Ascending aorta (tissue), 2 donors: ENCODE measurements at regions not wholly inside any gene's neighbourhood (a gene's known extent, or its start where the extent isn't known, plus 50 kb on each side); places are given as distances from the start of the nearest gene placed in this dataset.

Experiments
- DNase-seq, 2 donors: peaks; one replicate each; pipeline ENCODE4 v3.0.0-alpha.2; 2019; ENCODE audit warnings: low spot score in 2 of 2
- H3K27ac ChIP-seq, 2 donors: fragments of 200-600 bp; sonication (generic); one replicate each; pipeline ENCODE4 v1.5.1; 2016 to 2017; ENCODE audit warnings: mild to moderate bottlenecking in 1 of 2
- H3K27me3 ChIP-seq: fragments of 200-600 bp; sonication (generic); one replicate; pipeline ENCODE4 v1.5.1; 2017
- H3K36me3 ChIP-seq, 2 donors: fragments of 200-600 bp; sonication (generic); one replicate each; pipeline ENCODE4 v1.5.1; 2016
- H3K4me1 ChIP-seq, 2 donors: fragments of 200-600 bp; sonication (generic); one replicate each; pipeline ENCODE4 v1.5.1; 2016 to 2017; ENCODE audit warnings: mild to moderate bottlenecking in 1 of 2
- H3K4me3 ChIP-seq, 2 donors: fragments of 200-600 bp; sonication (generic); one replicate each; pipeline ENCODE4 v1.5.1; 2016 to 2017; ENCODE audit warnings: mild to moderate bottlenecking in 1 of 2
- H3K9me3 ChIP-seq, 2 donors: fragments of 200-600 bp; sonication (generic); one replicate each; pipeline ENCODE4 v1.5.1; 2016
- CTCF ChIP-seq, 3 experiments: fragments of 200-600 bp in 2 of 3; fragments of 450-650 bp in 1 of 3; sonication (generic) in 2 of 3; IDR thresholded peaks; one replicate each; pipeline ENCODE4 v1.5.1; 2016 to 2019; ENCODE audit warnings: antibody characterized with exemption in 3 of 3, mild to moderate bottlenecking in 1 of 3, moderate library complexity in 1 of 3
- intact Hi-C: fragments of 100-400 bp; cut with DNase I; formaldehyde crosslinking; loops from one replicate; pipeline ENCODE4 v1.15.1; 2023

DNA sequence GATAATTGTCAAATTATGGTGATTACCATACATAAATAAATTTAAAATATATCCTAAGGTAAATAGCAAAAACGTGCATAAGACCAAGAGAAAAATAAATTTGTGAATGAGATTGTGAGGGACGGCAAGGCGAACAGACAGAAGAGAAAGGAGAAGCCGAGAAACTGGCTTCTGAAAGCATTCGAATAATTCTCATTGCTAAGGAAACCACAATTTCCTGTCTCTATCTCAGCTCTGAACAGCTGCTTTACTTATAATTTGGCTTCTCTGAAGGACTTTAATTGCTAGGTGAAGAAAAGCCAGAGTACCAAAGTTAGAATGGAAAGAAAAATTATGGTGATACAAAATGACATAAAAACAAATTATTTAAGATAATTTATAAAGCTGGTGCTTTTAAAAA is 79.0 kb upstream of the RGS17 start:
- Histone ChIP-seq H3K36me3 (no peaks in the 10 kb centered on the region), H3K4me3 (no peak overlapping the region), H3K27me3 (no peaks in the 10 kb centered on the region), H3K27ac (no peak overlapping the region), H3K9me3 (no peaks in the 10 kb centered on the region), H3K4me1 (no peaks in the 10 kb centered on the region)
- no peak for DNase-seq
- no peak for TF ChIP-seq CTCF (IDR thresholded peaks at IDR 0.05)
- intact Hi-C loops, result no loop called here

- DNase-seq, result no peak
- H3K36me3 ChIP-seq, result no peaks in the 10 kb centered on the region
- H3K4me1 ChIP-seq, result no peaks in the 10 kb centered on the region
- no peak overlapping the region for H3K4me3 ChIP-seq
- H3K27me3 ChIP-seq, result no peaks in the 10 kb centered on the region
- intact Hi-C loops, result no loop called here
- no peak for TF ChIP-seq CTCF (IDR thresholded peaks at IDR 0.05)
- H3K9me3 ChIP-seq, result no peaks in the 10 kb centered on the region
- H3K27ac ChIP-seq, result no peak overlapping the region
These were observed 77.6 kb upstream of the RGS17 start for GRCh38 chr6:153208706-153209105.

DNA sequence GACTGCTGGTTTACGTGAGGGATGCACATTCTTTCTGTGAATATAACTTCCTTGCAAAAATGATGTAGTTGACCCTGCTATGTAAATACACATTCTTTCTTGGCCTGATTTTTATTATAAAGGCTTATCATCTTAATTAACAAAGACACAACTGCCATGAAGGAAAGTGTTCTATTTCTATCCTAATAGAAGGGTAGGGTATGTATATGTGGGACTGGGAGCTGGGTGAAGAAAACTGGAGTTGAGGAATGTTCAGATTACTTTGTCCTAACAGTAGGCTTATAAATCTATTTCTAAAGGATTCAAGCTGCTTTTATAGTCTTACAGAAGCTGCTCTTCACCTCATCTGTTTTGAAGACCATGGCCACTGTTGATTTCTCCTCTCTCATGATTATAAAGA is 76.5 kb upstream of the RGS17 start:
- H3K4me1 ChIP-seq, result no peaks in the 10 kb centered on the region
- H3K27ac ChIP-seq, result no peak overlapping the region
- no peak overlapping the region for H3K4me3 ChIP-seq
- no peaks in the 10 kb centered on the region for H3K27me3 ChIP-seq
- no peaks in the 10 kb centered on the region for H3K9me3 ChIP-seq
- H3K36me3 ChIP-seq, result no peaks in the 10 kb centered on the region
- TF ChIP-seq CTCF (IDR thresholded peaks at IDR 0.05), result no peak
- no peak for DNase-seq
- intact Hi-C loops, result no loop called here

GRCh38 chr6:153207006-153207405 is 75.9 kb upstream of the RGS17 start:
- Histone ChIP-seq H3K4me1 (no peaks in the 10 kb centered on the region), H3K4me3 (no peak overlapping the region), H3K27me3 (no peaks in the 10 kb centered on the region), H3K27ac (no peak overlapping the region), H3K9me3 (no peaks in the 10 kb centered on the region), H3K36me3 (no peaks in the 10 kb centered on the region)
- TF ChIP-seq CTCF (IDR thresholded peaks at IDR 0.05), result no peak
- DNase-seq, result no peak
- intact Hi-C loops, result no loop called here

DNA sequence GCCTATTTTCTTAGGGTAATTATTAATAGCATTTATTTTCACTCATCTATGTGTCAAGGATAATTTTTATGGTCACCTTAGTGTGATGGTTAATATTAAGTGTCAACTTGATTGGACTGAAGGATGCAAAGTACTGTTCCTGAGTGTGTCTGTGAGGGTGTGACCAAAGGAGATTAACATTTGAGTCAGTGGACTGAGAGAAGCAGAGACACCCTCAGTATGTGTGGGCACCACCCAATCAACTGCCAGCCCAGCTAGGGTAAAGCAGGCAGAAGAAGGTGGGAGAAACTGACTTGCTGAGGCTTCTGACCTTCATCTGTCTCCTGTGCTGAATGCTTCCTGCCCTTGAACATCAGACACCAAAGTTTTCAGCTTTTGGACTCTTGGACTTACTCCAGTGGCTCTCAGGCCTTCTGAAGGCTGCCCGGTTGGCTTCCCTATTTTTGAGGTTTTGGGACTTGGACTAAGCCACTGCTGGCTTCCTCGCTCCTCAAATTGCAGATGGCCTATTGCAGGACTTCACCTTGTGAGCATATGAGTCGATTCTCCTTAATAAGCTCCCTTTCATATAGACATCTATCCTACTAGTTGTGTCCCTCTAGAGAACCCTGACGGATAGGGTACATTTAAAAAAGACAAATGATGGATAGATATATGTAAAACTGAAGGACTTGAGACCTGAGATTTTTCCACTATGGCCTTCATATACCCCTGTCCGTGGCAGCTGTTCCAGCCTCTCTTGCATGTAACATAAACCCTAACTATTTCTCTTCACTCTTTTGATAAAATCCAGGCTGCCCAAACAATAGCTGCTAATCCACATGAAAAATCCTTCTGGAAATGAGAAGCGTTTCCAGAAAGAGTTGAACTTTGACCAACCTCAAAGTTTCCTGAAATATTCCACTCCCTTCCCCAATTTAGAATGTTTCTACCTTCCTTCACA is 62.1 kb upstream of the RGS17 start:
- Histone ChIP-seq H3K27me3 (no peaks in the 10 kb centered on the region), H3K4me1 (no peaks in the 10 kb centered on the region), H3K36me3 (no peaks in the 10 kb centered on the region), H3K27ac (no peak overlapping the region), H3K4me3 (no peak overlapping the region), H3K9me3 (no peaks in the 10 kb centered on the region)
- intact Hi-C loops, result no loop called here
- TF ChIP-seq CTCF (IDR thresholded peaks at IDR 0.05), result no peak
- DNase-seq, result no peak
